HCEC 1CT (cell line): ENCODE measurements at regions not wholly inside any gene's neighbourhood (a gene's known extent, or its start where the extent isn't known, plus 50 kb on each side); places are given as distances from the start of the nearest gene placed in this dataset.

Experiments used
- DNase-seq: peaks from one replicate; pipeline ENCODE4 v3.0.0-alpha.2; 2017

GRCh38 chr12:19021646-19022045 lies 107.9 kb upstream of the PLEKHA5 start:
- peak; percentile 13 for DNase-seq

GRCh38 chr12:19025582-19025981 lies 104.0 kb upstream of the PLEKHA5 start:
- no peak for DNase-seq

GRCh38 chr12:19026034-19026433 lies 103.5 kb upstream of the PLEKHA5 start:
- no peak for DNase-seq

GRCh38 chr12:19026614-19027488 lies 102.7 kb upstream of the PLEKHA5 start:
- no peak for DNase-seq

GRCh38 chr12:19030180-19030579 lies 99.4 kb upstream of the PLEKHA5 start:
- DNase-seq, result no peak

GRCh38 chr12:19030603-19031002 lies 98.9 kb upstream of the PLEKHA5 start:
- no peak for DNase-seq

- peak; percentile 89 for DNase-seq
Measured at GRCh38 chr12:19031032-19031431, 98.5 kb upstream of the PLEKHA5 start.

- no peak for DNase-seq
Measured at GRCh38 chr12:19032826-19033225, 96.7 kb upstream of the PLEKHA5 start.

GRCh38 chr12:19033244-19033643 lies 96.3 kb upstream of the PLEKHA5 start:
- DNase-seq, result no peak

- DNase-seq, result no peak
Measured at GRCh38 chr12:19034937-19035336, 94.6 kb upstream of the PLEKHA5 start.

GRCh38 chr12:19035536-19035935 lies 94.0 kb upstream of the PLEKHA5 start:
- peak; percentile 7 for DNase-seq

GRCh38 chr12:19036673-19037357 lies 92.7 kb upstream of the PLEKHA5 start:
- no peak for DNase-seq

GRCh38 chr12:19038209-19038608 lies 91.3 kb upstream of the PLEKHA5 start:
- DNase-seq, result no peak

GRCh38 chr12:19039515-19039914 lies 90.0 kb upstream of the PLEKHA5 start:
- no peak for DNase-seq

GRCh38 chr12:19042221-19042620 lies 87.3 kb upstream of the PLEKHA5 start:
- no peak for DNase-seq

- no peak for DNase-seq
Measured at GRCh38 chr12:19044430-19044829, 85.1 kb upstream of the PLEKHA5 start.

- DNase-seq, result no peak
Measured at GRCh38 chr12:19044891-19045290, 84.6 kb upstream of the PLEKHA5 start.

GRCh38 chr12:19045426-19045825 lies 84.1 kb upstream of the PLEKHA5 start:
- DNase-seq, result no peak

- no peak for DNase-seq
Measured at GRCh38 chr12:19048943-19049342, 80.6 kb upstream of the PLEKHA5 start.

- DNase-seq, result no peak
Measured at GRCh38 chr12:19052689-19053088, 76.8 kb upstream of the PLEKHA5 start.

- DNase-seq, result no peak
Measured at GRCh38 chr12:19053218-19053617, 76.3 kb upstream of the PLEKHA5 start.

GRCh38 chr12:19054035-19054434 lies 75.5 kb upstream of the PLEKHA5 start:
- DNase-seq, result no peak

GRCh38 chr12:19055589-19055988 lies 73.9 kb upstream of the PLEKHA5 start:
- no peak for DNase-seq
